Esophagus squamous epithelium (tissue), 5 donors: ENCODE measurements at regions not wholly inside any gene's neighbourhood (a gene's known extent, or its start where the extent isn't known, plus 50 kb on each side); places are given as distances from the start of the nearest gene placed in this dataset.

ENCODE experiments used
- DNase-seq: peaks from one replicate; lab custom pipeline; 2025; lab: John Stamatoyannopoulos, UW
- H3K27ac ChIP-seq, 4 donors: fragments of 200-600 bp; sonication (generic); one replicate each; pipeline ENCODE4 v1.5.1; 2016 to 2019; ENCODE audit warnings: mild to moderate bottlenecking in 1 of 4
- H3K27me3 ChIP-seq, 4 donors: fragments of 200-600 bp; sonication (generic); 1 replicate in 3 of 4; 2 replicates in 1 of 4; pipeline versions ENCODE4 v1.5.1 to v1.6.0; 2017 to 2021; ENCODE audit warnings: antibody characterized with exemption in 1 of 4
- H3K36me3 ChIP-seq, 3 donors: fragments of 200-600 bp; sonication (generic); one replicate each; pipeline ENCODE4 v1.5.1; 2016 to 2019
- H3K4me1 ChIP-seq, 3 donors: fragments of 200-600 bp; sonication (generic); one replicate each; pipeline ENCODE4 v1.5.1; 2017 to 2019
- H3K4me3 ChIP-seq, 4 donors: fragments of 200-600 bp; sonication (generic); 1 replicate in 3 of 4; 2 replicates in 1 of 4; pipeline ENCODE4 v1.5.1; 2016 to 2019; ENCODE audit warnings: mild to moderate bottlenecking in 2 of 4, moderate library complexity in 1 of 4
- H3K9me3 ChIP-seq, 3 donors: fragments of 200-600 bp; sonication (generic); one replicate each; pipeline ENCODE4 v1.5.1; 2016 to 2019
- POLR2A ChIP-seq, 4 donors: fragments of 450-650 bp; IDR thresholded peaks; one replicate each; pipeline ENCODE4 v1.6.1; 2017; ENCODE audit warnings: antibody characterized with exemption in 4 of 4, mild to moderate bottlenecking in 4 of 4, moderate library complexity in 3 of 4
- whole genome bisulfite sequencing, 2 donors: methylation state at CpG; one replicate each; pipeline ENCODE4 v1.1.5; 2018; 5-methylcytosine and 5-hydroxymethylcytosine counted together
- intact Hi-C: fragments of 100-400 bp; cut with DNase I; formaldehyde crosslinking; loops from one replicate; pipeline ENCODE4 v1.15.0; 2022
- TF ChIP-seq, protein P1 (sequence below), 6 experiments: fragments of 450-650 bp in 4 of 6; fragments of 200-600 bp in 2 of 6; sonication (generic) in 2 of 6; IDR thresholded peaks; one replicate each; pipeline ENCODE4 v1.5.1; 2016 to 2019; ENCODE audit warnings: antibody characterized with exemption in 6 of 6, mild to moderate bottlenecking in 4 of 6, moderate library complexity in 4 of 6
- donor health status: DM: yes; HTN: yes; CAD: no.

DNA sequence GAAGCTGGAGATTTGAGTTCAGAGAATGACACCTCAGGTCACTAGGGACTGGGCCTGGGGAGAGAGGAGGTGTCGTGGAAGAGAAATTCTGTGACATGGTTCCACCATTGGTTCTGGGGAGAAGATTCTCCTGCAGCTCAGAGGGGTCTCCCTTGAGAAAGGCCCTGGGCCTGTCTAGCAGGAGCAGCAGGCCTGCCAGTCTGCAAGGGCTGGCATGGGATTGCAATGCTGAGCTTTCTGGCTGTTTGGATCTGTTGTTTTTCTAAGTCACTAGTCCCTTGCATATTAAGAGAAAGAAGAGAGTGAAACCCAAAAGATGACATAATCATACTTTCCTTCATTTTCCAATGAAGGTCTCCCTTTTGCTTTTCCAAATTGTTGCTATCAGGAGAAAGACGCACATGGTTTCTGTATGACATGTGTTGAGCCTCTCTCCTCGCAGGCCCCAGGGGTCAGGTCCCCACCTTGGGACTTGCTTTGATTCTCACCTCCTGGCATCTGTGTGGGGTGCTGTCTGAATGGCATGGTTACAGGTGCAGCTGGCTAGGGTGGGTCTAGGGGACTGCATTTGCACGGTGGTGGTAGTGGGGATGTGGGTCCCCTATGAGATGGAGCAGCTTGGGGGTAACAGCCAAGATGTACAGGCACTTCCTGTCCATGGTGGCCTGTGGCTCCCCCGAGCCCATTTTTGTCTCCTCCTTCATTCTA is 117.8 kb downstream of the GLI2 start:
- no peak for DNase-seq
- H3K4me3 ChIP-seq = no peak overlapping the region
- H3K4me1 ChIP-seq = peaks cover 0 to 23% (median 9%) of the 10 kb centered on the region in 3 donors
- TF ChIP-seq POLR2A (IDR thresholded peaks at IDR 0.05) = no peak
- TF ChIP-seq, protein P1, sequence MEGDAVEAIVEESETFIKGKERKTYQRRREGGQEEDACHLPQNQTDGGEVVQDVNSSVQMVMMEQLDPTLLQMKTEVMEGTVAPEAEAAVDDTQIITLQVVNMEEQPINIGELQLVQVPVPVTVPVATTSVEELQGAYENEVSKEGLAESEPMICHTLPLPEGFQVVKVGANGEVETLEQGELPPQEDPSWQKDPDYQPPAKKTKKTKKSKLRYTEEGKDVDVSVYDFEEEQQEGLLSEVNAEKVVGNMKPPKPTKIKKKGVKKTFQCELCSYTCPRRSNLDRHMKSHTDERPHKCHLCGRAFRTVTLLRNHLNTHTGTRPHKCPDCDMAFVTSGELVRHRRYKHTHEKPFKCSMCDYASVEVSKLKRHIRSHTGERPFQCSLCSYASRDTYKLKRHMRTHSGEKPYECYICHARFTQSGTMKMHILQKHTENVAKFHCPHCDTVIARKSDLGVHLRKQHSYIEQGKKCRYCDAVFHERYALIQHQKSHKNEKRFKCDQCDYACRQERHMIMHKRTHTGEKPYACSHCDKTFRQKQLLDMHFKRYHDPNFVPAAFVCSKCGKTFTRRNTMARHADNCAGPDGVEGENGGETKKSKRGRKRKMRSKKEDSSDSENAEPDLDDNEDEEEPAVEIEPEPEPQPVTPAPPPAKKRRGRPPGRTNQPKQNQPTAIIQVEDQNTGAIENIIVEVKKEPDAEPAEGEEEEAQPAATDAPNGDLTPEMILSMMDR (IDR thresholded peaks at IDR 0.05) = no peak
- 78 to 89% methylated on average over 4 to 5 of the region's 5 CpGs for WGBS, 2 donors
- H3K27ac ChIP-seq = no peak overlapping the region
- H3K9me3 ChIP-seq = peaks cover 0 to 7% (median 6%) of the 10 kb centered on the region in 3 donors
- intact Hi-C loops = no loop called here
- H3K27me3 ChIP-seq = peaks cover 0 to 45% (median 0%) of the 10 kb centered on the region in 4 donors
- H3K36me3 ChIP-seq = no peaks in the 10 kb centered on the region

- DNase-seq = no peak
- no peak overlapping the region for H3K27ac ChIP-seq
- intact Hi-C loops = no loop called here
- peaks cover 0 to 7% (median 6%) of the 10 kb centered on the region in 3 donors for H3K9me3 ChIP-seq
- H3K27me3 ChIP-seq = peaks cover 0 to 40% (median 0%) of the 10 kb centered on the region in 4 donors
- TF ChIP-seq, protein P1 (IDR thresholded peaks at IDR 0.05) = no peak
- no peak for TF ChIP-seq POLR2A (IDR thresholded peaks at IDR 0.05)
- H3K4me1 ChIP-seq = peaks cover 0 to 22% (median 9%) of the 10 kb centered on the region in 3 donors
- 58 to 73% methylated on average over 2 to 4 of the region's 7 CpGs for WGBS, 2 donors
- H3K4me3 ChIP-seq = no peak overlapping the region
- no peaks in the 10 kb centered on the region for H3K36me3 ChIP-seq
Measured at GRCh38 chr2:120854014-120854620, 118.4 kb downstream of the GLI2 start.

- TF ChIP-seq, protein P1 (IDR thresholded peaks at IDR 0.05) = no peak
- TF ChIP-seq POLR2A (IDR thresholded peaks at IDR 0.05) = no peak
- intact Hi-C loops = no loop called here
Measured at GRCh38 chr2:120854766-120855530, 119.3 kb downstream of the GLI2 start.

DNA sequence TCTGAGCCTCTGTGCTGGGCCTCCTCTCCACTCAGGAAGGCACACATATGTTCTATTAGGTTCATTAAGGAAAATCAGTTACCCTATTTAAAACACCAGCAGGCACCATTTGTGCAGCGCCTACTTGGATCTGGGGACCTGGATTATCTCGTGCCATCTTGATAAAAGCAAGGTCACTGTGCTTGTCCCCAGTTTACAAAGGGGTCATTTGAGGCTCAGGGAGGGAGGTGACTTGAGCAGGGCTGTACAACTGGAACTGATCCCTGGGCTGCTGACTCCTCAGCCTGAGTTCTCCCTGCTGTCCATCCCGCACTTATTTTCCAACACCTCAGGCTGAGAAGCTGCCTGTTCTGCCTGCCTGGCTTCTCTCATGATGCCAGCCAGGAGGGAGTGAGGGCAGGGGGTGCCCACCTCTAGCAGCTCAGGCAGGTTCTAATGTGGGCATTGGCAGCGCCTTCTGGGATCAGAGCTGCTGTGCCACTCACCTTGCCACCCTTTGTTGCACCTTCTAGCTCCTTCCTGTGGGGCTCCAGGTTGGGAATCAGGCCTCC is 120.3 kb downstream of the GLI2 start:
- DNase-seq = no peak
- intact Hi-C loops = no loop called here
- TF ChIP-seq, protein P1 (IDR thresholded peaks at IDR 0.05) = no peak
- TF ChIP-seq POLR2A (IDR thresholded peaks at IDR 0.05) = no peak
- Histone ChIP-seq H3K27me3 (peaks cover 0 to 32% (median 0%) of the 10 kb centered on the region in 4 donors), H3K4me1 (peaks cover 0 to 15% (median 4%) of the 10 kb centered on the region in 3 donors), H3K27ac (no peak overlapping the region), H3K4me3 (no peak overlapping the region), H3K36me3 (no peaks in the 10 kb centered on the region), H3K9me3 (no peaks in the 10 kb centered on the region)
- 93 to 100% methylated on average over 2 of the region's 4 CpGs for WGBS, 2 donors

More at GRCh38 chr2:120854766-120855530, 119.3 kb downstream of the GLI2 start:
- H3K27me3 ChIP-seq = peaks cover 0 to 36% (median 0%) of the 10 kb centered on the region in 4 donors
- no peak overlapping the region for H3K27ac ChIP-seq
- no peaks in the 10 kb centered on the region for H3K9me3 ChIP-seq
- DNase-seq = no peak
- 80 to 83% methylated on average over 9 to 10 of the region's 10 CpGs for WGBS, 2 donors
- H3K36me3 ChIP-seq = no peaks in the 10 kb centered on the region
- peaks cover 0 to 22% (median 9%) of the 10 kb centered on the region in 3 donors for H3K4me1 ChIP-seq
- H3K4me3 ChIP-seq = no peak overlapping the region
